GM19397 (cell line): ENCODE measurements at regions not wholly inside any gene's neighbourhood (a gene's known extent, or its start where the extent isn't known, plus 50 kb on each side); places are given as distances from the start of the nearest gene placed in this dataset.
A peak's percentile ranks its signal among the peaks of the same experiment; 100 is the strongest.

Experiments used
- ATAC-seq: cut with Tn5 transposase; IDR thresholded peaks from one replicate; pipeline ENCODE4 v1.9.1; 2021; ENCODE audit warnings: mild to moderate bottlenecking, moderate library complexity; ENCODE audit not compliant: unreplicated experiment

DNA sequence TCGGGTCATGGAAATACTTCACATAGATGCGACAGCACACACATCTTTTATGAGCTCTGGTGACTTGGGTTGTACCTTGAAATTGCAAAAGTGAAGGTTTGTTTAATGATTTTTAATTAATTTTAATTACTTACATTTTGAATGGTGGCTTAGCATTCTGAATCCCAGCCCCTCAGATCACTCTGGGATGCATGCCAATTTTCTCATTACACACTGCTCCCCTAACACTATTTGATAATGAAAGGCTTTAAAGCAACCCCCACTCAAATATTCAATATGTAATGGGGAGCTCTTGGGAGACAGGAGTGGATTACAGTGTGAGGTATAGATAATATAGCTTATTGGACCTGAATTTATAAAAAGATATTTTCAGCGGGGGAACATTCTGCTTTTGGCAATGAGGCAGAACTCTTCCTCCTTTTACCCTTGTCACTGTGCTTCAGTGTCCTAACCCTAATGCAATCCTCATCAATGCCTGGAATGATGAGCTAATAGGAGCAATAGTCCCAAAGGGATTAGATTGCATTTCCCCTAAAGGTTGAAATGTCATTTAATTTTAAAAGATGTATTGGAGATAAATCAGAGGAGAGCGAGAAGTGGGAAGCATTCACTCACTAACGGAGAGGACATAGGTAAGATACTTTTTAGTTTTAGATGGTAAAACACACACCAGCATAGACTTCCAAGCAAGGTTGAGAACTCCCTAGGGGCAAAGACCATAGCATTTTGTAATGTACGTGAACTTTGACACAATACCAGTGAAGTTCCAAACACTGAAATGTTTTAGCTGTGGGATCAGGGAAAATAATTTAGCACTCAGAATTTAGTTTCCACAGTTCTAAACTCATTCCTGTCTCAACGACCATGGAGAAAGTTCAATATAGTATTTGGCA lies 384.1 kb upstream of the PLXNA2 start:
- ATAC-seq = no peak

DNA sequence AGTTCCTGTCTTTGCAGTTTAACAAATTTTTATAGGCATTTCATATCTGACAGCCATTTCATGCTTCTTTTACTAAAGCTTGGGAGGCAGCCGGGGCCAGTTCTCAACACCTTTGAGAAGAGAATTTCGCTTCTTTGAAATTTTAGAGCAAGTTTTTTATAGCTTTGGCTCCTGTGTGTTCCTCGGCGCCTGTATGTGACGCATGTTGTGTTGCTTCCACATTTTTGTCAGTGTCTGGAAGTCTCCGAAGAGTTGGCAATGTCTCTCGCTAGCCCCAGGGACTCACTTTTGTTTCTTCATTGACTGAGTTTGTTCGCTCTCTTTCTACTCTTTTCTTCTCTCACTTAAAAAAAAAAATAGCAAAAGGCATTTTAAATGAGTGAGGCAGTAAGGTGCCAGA lies 386.9 kb upstream of the PLXNA2 start:
- ATAC-seq = no peak

DNA sequence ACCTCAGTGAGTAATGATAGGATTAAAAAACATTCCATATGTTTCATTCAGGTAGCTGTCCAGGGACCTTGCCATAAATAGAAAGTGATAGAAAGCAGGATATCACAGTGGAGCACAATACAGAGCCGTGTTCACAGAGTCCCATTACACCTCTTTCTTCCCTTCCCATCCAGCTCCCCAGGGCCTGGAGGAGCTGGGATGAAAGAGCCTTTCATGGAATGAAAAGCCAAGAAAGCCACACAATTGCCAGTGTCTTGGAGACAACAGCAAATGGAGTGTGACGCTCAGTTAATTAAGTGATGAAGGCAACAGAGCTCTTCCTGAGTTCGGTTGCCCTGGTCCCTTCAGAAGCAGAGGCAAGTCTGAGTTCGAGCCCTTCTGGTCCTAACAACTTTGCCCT lies 387.3 kb upstream of the PLXNA2 start:
- no peak for ATAC-seq

DNA sequence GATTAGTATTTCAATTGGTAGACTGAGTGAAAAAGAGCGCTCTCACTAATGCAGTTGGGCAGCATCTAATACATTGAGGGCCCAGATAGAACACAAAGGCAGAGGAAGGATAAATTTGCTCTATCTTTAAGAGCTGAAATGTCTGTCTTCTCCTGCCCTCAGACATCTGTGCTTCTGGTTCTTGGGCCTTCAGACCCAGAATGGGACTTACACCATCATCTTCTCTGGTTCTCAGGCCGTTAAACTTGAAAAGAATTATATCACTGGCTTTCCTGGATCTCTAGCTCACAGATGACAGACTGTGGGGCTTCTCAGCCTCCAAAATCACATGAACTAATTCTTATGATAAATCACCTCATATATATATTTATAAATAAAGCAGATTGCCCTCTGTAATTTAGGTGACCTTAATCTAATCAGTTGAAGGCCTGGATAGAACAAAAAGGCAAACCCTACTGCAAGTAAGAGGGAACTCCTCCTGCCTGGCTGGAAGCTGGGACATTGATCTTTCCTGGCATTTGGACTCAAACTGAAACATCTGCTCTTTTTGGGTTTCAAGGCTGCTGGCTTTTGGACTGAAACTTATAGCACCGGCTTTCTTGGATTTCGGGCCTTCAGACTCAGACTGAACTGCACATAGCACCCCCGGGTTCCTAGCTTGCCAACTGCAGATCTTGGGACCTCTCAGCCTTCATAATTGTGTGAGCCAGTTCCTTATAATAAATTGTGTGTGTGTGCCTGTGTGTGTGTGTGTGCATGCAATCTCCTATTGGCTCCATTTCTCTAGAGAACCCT lies 390.4 kb upstream of the PLXNA2 start:
- ATAC-seq = no peak

DNA sequence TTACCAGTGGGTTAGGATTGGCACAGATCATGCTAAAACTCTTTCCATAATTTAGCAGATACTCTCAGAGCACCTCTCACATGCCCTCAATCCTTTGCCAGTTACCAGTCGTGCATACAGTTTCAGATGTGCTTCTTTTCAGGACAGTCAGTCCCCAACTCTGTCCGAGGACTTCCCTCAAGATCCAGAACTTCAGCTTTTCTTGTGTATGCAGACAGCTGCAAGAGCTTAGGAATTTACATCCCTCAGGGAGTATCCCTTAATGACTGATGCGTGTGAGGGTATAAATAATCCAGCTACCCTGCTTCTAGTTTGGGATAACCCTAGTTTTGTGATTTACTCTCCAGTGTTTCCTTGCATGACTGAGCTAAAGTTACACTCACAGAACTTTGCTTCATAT lies 393.0 kb upstream of the PLXNA2 start:
- no peak for ATAC-seq

DNA sequence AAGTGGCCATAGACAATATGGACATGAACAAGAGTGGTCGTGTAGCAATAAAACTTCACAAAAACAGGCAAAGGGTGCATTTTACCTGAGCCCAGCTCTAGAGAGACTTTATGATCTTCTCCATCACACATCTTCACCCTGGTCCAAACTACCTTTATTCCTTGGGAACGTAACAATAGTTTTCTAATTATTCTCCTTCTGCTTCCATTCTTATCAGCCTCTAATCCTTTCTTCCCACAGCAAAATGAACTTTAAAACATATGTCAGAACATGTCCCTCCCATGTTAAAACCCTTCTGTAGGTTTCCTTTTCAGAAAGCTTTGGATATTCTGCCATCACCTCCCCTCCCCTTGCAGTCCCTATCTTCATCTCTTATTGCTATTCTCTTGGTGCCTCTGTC lies 395.2 kb upstream of the PLXNA2 start:
- no peak for ATAC-seq

DNA sequence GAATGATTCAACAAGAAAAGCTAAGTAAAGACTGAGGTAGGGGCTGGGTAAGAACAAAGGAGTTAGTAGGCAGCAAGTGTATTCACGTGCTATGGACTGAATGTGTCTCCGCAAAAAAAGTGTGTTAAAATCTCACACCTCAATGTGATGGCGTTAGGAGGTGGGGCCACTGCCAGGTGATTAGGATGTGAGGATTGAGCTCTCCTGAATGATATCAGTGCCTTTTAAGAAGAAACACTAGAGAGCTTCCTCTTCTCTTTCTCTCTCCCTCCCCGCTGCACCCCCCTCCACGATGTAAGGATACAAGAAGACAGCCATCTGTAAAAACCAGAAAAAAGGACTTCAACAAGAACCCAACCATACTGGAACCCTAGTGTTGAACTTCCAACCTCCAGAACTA lies 396.1 kb upstream of the PLXNA2 start:
- no peak for ATAC-seq

DNA sequence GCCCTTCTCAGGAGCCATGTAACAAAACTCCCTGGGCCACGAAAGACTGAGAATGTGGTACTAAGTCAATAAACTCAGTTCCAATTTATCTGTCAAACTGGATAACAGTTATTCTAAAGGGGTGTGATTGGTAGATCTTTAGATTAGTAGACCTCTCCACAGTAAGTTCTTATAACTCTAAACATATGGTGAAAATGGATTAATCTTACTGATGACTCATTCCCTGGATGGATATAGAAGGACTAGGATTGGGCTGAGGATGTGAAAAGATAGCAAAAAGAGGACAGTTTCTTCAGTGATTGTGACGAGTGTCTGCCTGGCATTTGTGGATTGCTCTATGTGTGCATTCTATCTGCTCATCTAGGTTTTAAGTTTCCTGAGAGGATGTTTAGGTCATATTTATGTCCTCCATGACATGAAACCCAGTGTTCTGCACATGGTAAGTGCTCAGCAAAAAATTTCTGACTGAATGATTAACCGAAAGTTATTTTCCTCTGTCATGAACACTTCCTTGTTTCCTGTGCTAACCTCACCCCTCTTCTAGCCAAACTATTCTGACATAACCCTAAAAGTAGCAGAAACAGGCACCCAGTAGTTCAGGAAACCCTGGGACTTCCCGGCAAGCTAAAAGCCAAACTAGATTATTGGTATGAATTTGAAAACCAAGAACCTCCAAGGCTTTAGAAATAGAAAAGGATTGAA lies 397.5 kb upstream of the PLXNA2 start:
- no peak for ATAC-seq

DNA sequence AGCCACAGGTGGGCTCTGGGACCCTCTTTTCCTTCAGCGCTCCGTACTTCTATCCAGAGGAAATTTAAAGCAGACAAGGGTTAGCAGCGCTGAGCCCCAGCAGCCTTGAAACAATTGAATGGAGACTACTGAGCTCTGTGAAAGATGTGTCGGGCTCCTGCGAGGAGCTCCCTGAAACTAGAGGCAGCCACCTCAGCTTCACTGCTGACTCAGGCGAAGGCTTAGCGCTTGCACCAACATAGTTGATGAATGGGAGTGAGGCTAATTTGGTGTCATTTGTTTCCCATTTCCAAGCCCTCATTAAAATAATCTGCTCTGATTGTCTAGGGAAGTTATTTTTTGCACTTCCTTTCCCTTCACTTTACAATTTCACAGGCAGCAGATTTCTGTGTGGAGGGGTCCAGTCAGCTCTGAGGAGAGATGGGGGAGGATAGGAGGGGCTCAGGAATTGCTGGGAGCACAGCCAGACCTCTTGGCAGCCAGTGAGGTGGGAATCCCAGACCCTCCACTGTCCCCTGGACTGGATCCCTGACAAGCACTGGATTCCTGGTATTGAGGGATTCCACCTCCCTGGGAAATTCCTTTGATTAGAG lies 398.9 kb upstream of the PLXNA2 start:
- ATAC-seq = no peak

DNA sequence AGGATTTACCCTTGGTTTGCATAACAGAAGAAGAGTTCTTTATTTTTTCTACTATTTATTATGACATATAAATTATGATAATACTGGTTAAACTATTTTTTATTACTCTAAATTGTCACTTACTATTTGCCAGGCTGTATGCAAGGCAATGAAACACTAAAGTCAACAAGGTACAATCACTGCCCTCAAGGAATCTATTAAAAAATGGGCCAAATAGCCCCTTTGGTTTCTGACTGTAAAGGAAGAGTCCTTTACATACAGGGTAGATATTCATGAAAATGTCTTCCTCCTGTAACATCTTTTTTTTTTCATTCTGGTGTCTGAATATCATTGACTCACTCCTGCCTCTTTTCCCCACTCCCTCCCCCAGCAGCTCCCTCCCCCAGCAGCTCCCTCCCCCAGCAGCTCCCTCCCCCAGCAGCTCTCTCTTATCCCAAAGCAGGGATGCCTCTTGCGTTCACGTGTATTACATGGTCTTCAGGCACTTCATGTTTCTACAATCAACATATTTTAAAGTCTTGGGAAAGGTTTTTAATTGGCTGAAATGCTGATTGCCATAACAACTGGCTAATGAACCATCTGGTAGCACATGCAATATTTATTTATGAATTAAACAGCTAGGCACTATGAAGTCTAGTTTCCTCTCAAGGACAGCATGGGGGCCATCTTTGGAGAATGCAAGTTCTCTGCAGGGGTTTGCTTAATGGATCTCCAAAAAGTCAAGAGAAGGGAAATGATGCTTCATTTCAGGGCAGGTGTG lies 400.4 kb upstream of the PLXNA2 start:
- no peak for ATAC-seq

DNA sequence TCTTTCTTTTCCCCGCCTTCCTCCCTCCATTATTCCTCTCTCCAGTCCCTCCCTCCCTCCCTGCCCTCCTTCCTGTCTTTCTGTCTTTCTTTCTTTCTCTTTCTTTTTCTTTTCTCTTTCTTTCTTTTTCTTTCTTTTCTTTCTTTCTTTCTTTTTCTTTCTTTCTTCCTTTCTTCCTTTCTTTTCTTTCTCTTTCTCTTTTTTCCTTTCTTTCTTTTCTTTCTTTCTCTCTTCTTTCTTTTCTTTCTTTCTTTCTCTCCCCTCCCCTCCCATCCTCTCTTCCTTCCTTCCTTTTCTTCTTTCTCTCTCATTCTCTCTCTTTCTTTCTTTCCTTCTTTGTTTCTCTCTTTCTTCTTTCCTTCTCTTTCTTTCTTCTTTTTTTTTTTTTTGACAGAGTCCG lies 402.2 kb upstream of the PLXNA2 start:
- no peak for ATAC-seq

DNA sequence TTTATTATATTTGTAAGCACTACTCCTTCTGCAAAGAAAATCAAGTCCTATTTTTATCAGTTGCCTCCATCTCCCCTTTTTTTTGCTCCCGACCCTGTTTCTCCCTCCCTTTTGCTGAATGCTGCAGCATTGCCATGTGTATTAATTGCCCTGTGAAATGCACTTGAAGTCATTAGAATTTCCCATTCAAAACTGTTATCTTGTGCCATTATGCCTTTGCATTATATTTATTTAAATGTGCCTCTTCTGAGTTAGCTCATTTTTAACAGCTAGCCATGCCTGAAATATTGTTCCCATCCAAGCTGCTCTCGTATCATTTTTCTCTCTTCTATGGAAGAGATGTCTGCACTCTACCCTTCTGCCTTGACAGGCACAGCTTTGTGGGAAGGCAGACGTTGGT lies 404.0 kb upstream of the PLXNA2 start:
- ATAC-seq = no peak

DNA sequence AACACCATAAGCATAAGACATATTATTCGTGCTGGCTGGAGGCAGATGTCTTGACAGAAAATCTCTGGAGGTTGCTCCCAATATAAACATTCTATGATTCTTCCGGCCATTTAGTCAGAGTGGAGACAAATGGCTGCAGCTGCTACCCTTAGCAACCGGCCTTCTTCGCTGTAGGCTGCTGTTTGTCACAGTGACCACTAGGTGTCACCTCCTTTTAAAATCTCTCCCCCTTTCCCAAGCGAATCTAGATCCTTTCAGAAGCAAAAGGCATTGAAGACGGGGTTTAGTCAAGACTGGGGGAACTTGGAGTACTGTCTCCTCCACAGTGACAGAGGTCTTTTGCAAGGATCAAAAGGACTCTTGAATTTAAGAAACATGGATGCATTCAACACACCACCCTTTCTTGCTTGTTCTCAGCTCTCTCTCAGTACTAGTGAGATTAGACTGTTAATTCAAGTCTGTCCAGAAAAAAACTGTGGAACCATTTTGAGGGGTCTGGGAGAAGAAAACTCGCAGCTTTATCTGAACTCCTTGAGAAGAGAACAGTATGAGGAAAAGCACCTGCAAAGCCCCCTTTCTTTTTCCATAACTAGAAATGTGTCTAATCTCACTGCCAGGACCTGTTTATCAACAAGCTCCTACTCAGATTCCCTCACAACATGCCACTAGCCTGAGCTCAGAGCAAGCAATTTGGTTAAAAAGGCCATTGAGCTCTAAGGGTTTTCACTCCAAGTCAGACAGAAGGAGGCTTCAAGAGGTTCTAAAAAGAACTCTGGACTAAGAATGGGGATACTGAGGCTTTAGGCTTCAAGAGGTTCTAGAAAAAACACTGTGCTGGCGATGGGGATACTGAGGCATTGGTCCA lies 408.3 kb upstream of the PLXNA2 start:
- ATAC-seq = peak; percentile 70

DNA sequence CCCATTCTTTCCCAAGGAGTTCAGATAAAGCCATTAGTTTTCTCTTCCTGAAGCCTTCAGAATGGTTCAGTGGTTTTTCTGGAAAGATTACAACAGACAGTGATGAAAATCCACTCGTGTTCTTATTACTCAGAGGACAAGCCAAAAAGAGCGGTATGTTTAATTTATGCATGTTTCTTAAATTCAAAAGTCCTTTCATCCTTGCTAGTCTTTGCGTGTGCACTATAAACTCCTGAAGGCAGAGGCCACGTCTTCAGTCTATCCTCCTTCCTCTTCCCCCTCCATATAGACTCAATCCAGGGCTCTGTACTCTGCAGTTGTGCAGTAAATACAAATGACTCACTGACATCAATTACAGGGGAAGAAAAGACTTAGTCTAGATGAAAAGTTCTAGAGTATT lies 409.2 kb upstream of the PLXNA2 start:
- ATAC-seq = no peak

DNA sequence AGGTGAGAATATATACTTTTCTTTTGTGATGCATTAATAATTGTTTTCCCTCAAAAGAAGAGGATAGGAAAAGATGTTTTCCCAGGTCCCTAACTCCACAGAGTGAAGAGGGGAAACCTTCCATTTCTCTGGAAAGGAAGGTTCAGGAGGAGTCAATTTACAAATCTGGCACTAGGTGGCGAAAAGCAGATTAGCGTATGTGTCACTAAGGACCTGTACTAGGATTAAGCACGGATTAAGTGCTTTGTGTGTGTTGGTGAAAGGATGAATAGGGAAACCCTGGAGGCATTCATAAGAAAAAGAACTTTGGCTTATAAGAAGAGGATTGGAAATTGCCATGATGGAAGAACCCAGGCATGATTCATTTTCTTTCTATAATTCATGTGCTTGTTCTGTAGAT lies 410.1 kb upstream of the PLXNA2 start:
- no peak for ATAC-seq

DNA sequence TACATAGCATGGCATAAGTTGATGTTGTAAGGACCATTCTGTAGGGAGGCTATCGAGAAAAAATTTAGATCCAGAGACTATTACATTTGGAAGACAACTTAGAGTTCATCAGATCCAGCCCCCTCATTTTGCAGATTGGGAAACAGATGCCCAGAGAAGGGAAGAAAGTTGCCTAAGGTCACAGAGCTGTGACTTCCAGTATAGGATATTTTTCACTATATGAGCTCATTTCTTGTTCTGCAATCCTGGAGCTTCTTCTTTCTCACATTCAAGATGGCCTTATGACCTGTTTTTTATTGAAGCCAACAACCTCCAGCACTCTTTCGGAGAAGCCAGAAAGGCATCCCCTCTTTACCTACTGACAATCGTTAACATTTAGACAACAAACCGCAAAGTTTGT lies 421.8 kb upstream of the PLXNA2 start:
- no peak for ATAC-seq

DNA sequence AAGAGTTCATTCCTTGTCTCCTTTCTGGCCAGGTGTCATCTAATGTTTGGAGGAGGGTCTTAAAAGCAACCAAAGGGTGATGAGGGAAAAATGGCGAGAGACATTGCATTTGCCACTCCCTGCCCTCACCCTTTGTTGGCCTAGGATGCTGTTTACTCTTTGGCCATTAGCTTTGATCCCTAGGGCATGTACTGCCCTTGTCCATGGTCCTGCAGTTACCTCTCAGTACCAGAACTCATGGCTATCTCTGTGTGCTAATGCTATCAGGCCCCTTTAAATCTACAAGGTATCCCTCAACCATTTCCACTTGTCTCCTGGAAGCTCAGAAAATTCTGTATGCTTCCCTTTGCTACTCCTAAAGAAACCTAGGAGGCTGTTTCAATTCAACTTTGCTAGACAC lies 424.8 kb upstream of the PLXNA2 start:
- no peak for ATAC-seq

DNA sequence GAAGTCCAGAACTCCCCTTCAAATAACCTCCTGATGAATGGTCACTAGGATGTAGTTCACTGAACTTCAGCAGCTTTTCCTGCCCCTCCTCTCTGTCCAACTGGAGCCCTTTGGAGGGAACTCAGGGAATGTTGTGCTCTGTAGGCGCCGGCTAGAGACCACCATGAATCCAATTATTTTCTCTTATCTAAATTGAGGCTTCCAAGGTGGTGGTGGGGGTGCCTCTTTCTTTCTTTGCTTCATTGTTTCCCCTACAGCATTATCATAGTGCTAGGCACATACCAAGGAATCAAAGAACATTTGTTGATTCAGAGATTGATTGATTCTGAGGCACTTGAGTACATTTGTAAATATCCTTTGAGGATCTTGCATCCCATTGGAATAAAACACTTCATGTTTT lies 426.6 kb upstream of the PLXNA2 start:
- no peak for ATAC-seq

DNA sequence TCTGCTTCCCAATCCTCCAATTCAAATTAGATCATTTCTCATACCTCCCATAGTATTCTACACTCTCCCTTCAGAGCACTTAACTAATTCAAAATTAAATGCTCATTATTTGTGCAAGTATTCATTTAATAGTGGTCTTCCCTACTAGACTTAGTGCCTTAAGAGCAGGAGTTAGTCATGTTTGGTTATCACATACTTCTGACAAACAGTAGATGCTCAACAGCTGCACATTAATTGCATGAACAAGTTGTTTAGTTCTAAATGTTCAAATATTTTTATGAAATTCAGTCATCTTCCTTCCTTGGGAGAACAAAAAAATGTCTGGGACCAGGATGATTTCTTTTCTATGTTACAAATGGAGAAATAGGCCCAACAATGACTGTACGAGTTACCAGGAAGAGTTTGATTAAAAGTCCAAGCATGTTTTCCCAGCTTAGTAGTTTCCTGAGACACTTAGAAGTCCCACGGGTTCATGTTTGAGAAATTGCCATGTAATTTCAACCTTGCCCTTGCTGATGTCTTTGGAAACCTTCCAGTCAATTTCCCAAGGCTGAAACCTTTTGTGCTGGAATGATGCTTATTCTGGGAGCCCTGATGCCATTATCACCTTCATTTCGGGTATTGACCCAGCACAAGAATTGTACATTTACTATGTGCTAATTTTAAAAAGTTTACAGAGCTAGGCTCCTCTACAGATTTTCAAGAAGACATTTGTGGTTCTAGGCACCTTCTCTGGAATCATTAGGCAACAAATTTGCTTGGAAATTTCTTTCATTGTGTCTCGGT lies 437.9 kb upstream of the PLXNA2 start:
- no peak for ATAC-seq
